MM.1S (cell line): ENCODE measurements at regions not wholly inside any gene's neighbourhood (a gene's known extent, or its start where the extent isn't known, plus 50 kb on each side); places are given as distances from the start of the nearest gene placed in this dataset.

Experiments
- DNase-seq: peaks from one replicate; pipeline ENCODE4 v3.0.0-alpha.2; 2015
- H2AFZ ChIP-seq: fragments of 300-600 bp; sonication (generic); 2 replicates; pipeline ENCODE4 v1.6.0; 2016; ENCODE audit warnings: antibody characterized with exemption, low read length
- H3F3A ChIP-seq: fragments of 300-600 bp; sonication (generic); 2 replicates; pipeline ENCODE4 v1.6.1; 2016; ENCODE audit warnings: mild to moderate bottlenecking, antibody characterized with exemption, low read length, moderate library complexity, mixed read lengths; ENCODE audit not compliant: insufficient read depth
- H3K27ac ChIP-seq: fragments of 300-600 bp; sonication (generic); 2 replicates; pipeline ENCODE4 v1.5.1; 2016; ENCODE audit warnings: mild to moderate bottlenecking, low read length
- H3K27me3 ChIP-seq: fragments of 300-600 bp; sonication (generic); replicated peaks from 2 replicates; pipeline ENCODE4 v1.6.0; 2016; ENCODE audit warnings: low read length; ENCODE audit not compliant: insufficient read depth
- H3K36me3 ChIP-seq: fragments of 300-600 bp; sonication (generic); replicated peaks from 2 replicates; pipeline ENCODE4 v1.6.1; 2016; ENCODE audit warnings: mild to moderate bottlenecking, low read length, mixed read lengths; ENCODE audit not compliant: insufficient read depth
- H3K4me1 ChIP-seq: fragments of 300-600 bp; sonication (generic); 2 replicates; pipeline ENCODE4 v1.6.1; 2016; ENCODE audit warnings: low read length, mixed read lengths
- H3K4me2 ChIP-seq: fragments of 300-600 bp; sonication (generic); 2 replicates; pipeline ENCODE4 v1.6.0; 2016; ENCODE audit warnings: low read depth, low read length
- H3K4me3 ChIP-seq: fragments of 300-600 bp; sonication (generic); 2 replicates; pipeline ENCODE4 v1.5.1; 2016; ENCODE audit warnings: low read length, mixed read lengths
- H3K79me2 ChIP-seq: fragments of 300-600 bp; sonication (generic); 2 replicates; pipeline ENCODE4 v1.6.1; 2016; ENCODE audit warnings: mixed run types, low read length, mixed read lengths
- H3K9ac ChIP-seq: fragments of 300-600 bp; sonication (generic); 2 replicates; pipeline ENCODE4 v1.6.1; 2016; ENCODE audit warnings: low read length, mixed read lengths
- H3K9me2 ChIP-seq: fragments of 300-600 bp; sonication (generic); replicated peaks from 2 replicates; pipeline ENCODE4 v1.6.1; 2016; ENCODE audit warnings: mild to moderate bottlenecking, low read length, mixed read lengths; ENCODE audit not compliant: insufficient read depth
- H3K9me3 ChIP-seq: fragments of 300-600 bp; sonication (generic); replicated peaks from 2 replicates; pipeline ENCODE4 v1.6.1; 2016; ENCODE audit warnings: mild to moderate bottlenecking, low read length, mixed read lengths; ENCODE audit not compliant: insufficient read depth
- H4K20me1 ChIP-seq: fragments of 300-600 bp; sonication (generic); 2 replicates; pipeline ENCODE4 v1.6.1; 2016; ENCODE audit warnings: mild to moderate bottlenecking, low read length, moderate library complexity, mixed read lengths; ENCODE audit not compliant: insufficient read depth
- EZH2 ChIP-seq: fragments of 300-600 bp; sonication (generic); optimal IDR thresholded peaks from 2 replicates; pipeline ENCODE3; 2017; ENCODE audit warnings: low read depth, mild to moderate bottlenecking, antibody characterized with exemption, low read length, mixed read lengths
- EZH2phosphoT487 ChIP-seq: fragments of 300-600 bp; sonication (generic); IDR thresholded peaks from 2 replicates; pipeline ENCODE4 v1.6.1; 2018; ENCODE audit warnings: antibody characterized with exemption, low read length
- TF ChIP-seq, protein P1 (sequence below): fragments of 300-600 bp; sonication (generic); IDR thresholded peaks from 2 replicates; pipeline ENCODE4 v1.5.1; 2016; ENCODE audit warnings: antibody characterized with exemption, low read length, mixed read lengths

DNA sequence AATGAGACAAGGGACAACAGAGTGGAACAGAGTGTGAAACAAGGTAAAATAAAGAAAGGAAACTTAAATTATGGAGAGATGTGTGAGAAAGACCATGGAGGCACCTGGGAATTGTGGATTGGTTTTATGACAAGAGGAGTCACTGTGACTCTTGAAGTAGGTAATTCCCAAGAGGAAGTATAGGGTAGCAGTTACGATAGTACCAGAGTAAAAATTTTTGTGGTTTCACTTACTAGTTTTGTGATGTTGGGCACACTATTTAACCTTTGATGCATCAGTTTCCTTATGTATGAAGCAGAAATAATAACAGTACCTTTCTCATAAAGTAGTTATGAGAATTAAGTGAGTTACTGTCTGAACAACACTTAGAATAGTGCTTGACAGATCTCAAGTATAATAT, 267.9 kb upstream of the DPYD start:
- Histone ChIP-seq H3K9me3 (no peaks in the 10 kb centered on the region), H4K20me1 (no peaks in the 10 kb centered on the region), H3K4me1 (no peaks in the 10 kb centered on the region), H3K4me2 (no peak overlapping the region), H3F3A (no peaks in the 10 kb centered on the region), H3K27ac (no peak overlapping the region), H3K9me2 (no peaks in the 10 kb centered on the region), H3K9ac (no peak overlapping the region), H3K36me3 (no peaks in the 10 kb centered on the region), H3K4me3 (no peak overlapping the region), H3K27me3 (no peaks in the 10 kb centered on the region), H2AFZ (no peak overlapping the region), H3K79me2 (no peaks in the 10 kb centered on the region)
- DNase-seq = no peak
- TF ChIP-seq, protein P1, sequence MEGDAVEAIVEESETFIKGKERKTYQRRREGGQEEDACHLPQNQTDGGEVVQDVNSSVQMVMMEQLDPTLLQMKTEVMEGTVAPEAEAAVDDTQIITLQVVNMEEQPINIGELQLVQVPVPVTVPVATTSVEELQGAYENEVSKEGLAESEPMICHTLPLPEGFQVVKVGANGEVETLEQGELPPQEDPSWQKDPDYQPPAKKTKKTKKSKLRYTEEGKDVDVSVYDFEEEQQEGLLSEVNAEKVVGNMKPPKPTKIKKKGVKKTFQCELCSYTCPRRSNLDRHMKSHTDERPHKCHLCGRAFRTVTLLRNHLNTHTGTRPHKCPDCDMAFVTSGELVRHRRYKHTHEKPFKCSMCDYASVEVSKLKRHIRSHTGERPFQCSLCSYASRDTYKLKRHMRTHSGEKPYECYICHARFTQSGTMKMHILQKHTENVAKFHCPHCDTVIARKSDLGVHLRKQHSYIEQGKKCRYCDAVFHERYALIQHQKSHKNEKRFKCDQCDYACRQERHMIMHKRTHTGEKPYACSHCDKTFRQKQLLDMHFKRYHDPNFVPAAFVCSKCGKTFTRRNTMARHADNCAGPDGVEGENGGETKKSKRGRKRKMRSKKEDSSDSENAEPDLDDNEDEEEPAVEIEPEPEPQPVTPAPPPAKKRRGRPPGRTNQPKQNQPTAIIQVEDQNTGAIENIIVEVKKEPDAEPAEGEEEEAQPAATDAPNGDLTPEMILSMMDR = no peak
- TF ChIP-seq EZH2 (no peak), EZH2phosphoT487 (no peak)

DNA sequence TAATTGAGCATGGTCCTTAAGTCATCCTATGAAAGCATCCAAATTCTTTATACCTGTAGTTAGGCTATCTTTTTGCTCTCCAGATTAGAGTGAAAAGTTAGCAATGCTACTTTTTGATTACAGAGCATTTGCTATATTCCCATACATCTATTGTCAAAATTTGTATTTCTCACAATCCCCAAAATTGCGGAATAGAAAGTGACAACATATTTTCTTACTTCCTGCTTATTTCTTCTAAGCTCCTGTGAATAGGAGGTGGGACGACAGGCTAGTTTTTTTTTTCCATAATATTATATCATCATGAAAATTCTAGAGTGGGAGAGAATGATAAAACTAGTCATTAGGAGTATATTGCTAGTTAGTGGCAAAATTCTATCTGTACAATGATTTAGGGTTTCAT, 264.0 kb upstream of the DPYD start:
- no peaks in the 10 kb centered on the region for H3K79me2 ChIP-seq
- H2AFZ ChIP-seq = no peak overlapping the region
- H3K27ac ChIP-seq = no peak overlapping the region
- no peaks in the 10 kb centered on the region for H3K27me3 ChIP-seq
- no peak for DNase-seq
- no peaks in the 10 kb centered on the region for H3F3A ChIP-seq
- H3K36me3 ChIP-seq = no peaks in the 10 kb centered on the region
- H3K9me3 ChIP-seq = no peaks in the 10 kb centered on the region
- no peak overlapping the region for H3K9ac ChIP-seq
- H4K20me1 ChIP-seq = no peaks in the 10 kb centered on the region
- H3K9me2 ChIP-seq = no peaks in the 10 kb centered on the region
- no peaks in the 10 kb centered on the region for H3K4me1 ChIP-seq
- H3K4me3 ChIP-seq = no peak overlapping the region
- TF ChIP-seq, protein P1 = no peak
- TF ChIP-seq EZH2 = no peak
- TF ChIP-seq EZH2phosphoT487 = no peak
- H3K4me2 ChIP-seq = no peak overlapping the region

DNA sequence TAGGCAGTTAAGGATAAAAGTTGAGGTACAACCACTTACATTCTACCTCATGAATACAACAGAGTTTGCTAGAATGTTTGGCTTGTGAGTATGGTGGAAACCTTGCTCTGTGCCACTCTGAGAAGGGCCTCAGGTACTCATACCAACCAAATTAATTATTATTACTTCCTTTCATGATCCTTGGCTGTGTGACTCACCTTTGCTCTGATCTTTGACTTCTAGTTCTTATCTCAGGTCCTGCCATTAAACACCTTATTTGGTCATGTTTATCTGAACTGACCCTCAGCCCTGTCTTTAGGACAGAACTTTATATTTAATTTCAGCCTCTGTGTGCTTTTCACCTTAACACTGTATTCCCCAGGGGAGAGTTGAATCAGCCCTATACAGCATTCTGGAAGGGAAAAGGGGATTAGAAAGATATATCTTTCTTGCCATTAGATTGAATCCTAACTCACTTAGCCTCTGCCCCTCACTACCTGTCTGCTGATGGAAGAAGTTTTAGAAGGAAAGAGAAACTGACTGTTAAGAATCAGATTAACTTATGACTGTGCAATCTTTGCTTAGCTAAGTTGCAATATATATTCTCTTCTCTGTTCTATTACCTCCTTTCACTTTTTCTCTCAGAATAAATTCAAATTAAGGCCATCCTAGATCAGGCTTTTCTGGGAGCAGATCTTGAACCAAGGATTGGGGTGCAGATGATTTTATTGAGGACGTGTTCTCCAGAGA, 260.4 kb upstream of the DPYD start:
- TF ChIP-seq, protein P1 = no peak
- TF ChIP-seq EZH2 (no peak), EZH2phosphoT487 (no peak)
- Histone ChIP-seq H3K36me3 (no peaks in the 10 kb centered on the region), H3K9ac (no peak overlapping the region), H3K27me3 (no peaks in the 10 kb centered on the region), H3K4me3 (no peak overlapping the region), H3K79me2 (no peaks in the 10 kb centered on the region), H3K9me2 (no peaks in the 10 kb centered on the region), H3K9me3 (no peaks in the 10 kb centered on the region), H3F3A (no peaks in the 10 kb centered on the region), H3K4me2 (no peak overlapping the region), H2AFZ (no peak overlapping the region), H3K27ac (no peak overlapping the region), H4K20me1 (no peaks in the 10 kb centered on the region), H3K4me1 (no peaks in the 10 kb centered on the region)
- no peak for DNase-seq
